Right ventricle myocardium superior (tissue), 1 donor: ENCODE measurements at regions not wholly inside any gene's neighbourhood (a gene's known extent, or its start where the extent isn't known, plus 50 kb on each side); places are given as distances from the start of the nearest gene placed in this dataset.
"Not testable (repeated sequence)": the region's sequence is repeated elsewhere in the genome, so short reads cannot be mapped to it uniquely, and the experiment has no call there.

ENCODE experiments used
- ATAC-seq: fragments of 200-7000 bp; cut with Tn5 transposase; one replicate; pipeline ENCODE4 v1.9.1; 2020; ENCODE audit warnings: mild to moderate bottlenecking; ENCODE audit not compliant: poor library complexity
- DNase-seq: peaks from one replicate; pipeline ENCODE4 v3.0.0-alpha.2; 2020
- intact Hi-C: fragments of 100-400 bp; cut with DNase I; formaldehyde crosslinking; loops from one replicate; pipeline ENCODE4 v1.11.2; 2022
- donor health status: DM: no; HTN: yes; CAD: no; lungs with severe emphysema.

GRCh38 chr2:150280231-150280630 lies 207.2 kb downstream of the RND3 start:
- intact Hi-C loops: no loop called here
- DNase-seq: no peak

GRCh38 chr2:150279686-150280085 lies 207.8 kb downstream of the RND3 start:
- intact Hi-C loops: no loop called here
- ATAC-seq (no peak), DNase-seq (no peak)

More at GRCh38 chr2:150280231-150280630, 207.2 kb downstream of the RND3 start:
- peak; percentile 82 for ATAC-seq

GRCh38 chr2:150276737-150277136 lies 210.7 kb downstream of the RND3 start:
- intact Hi-C loops: no loop called here
- no peak for DNase-seq
- ATAC-seq: no peak

GRCh38 chr2:150274108-150274507 lies 213.4 kb downstream of the RND3 start:
- intact Hi-C loops: no loop called here
- ATAC-seq: no peak
- no peak for DNase-seq

- intact Hi-C loops: no loop called here
- no peak for DNase-seq
- ATAC-seq: no peak
These were observed 215.3 kb downstream of the RND3 start for GRCh38 chr2:150271952-150272802.

- intact Hi-C loops: no loop called here
- ATAC-seq (no peak), DNase-seq (no peak)
These were observed 219.6 kb downstream of the RND3 start for GRCh38 chr2:150267651-150268415.

- ATAC-seq (no peak), DNase-seq (no peak)
- intact Hi-C loops: no loop called here
These were observed 220.5 kb downstream of the RND3 start for GRCh38 chr2:150266931-150267330.

- intact Hi-C loops: no loop called here
- ATAC-seq (no peak), DNase-seq (no peak)
These were observed 223.0 kb downstream of the RND3 start for GRCh38 chr2:150264442-150264841.

- ATAC-seq: no peak
- no peak for DNase-seq
- intact Hi-C loops: no loop called here
These were observed 225.8 kb downstream of the RND3 start for GRCh38 chr2:150261691-150262090.

- DNase-seq (no peak), ATAC-seq (no peak)
- intact Hi-C loops: no loop called here
These were observed 226.8 kb downstream of the RND3 start for GRCh38 chr2:150260636-150261035.

GRCh38 chr2:150259746-150260145 lies 227.7 kb downstream of the RND3 start:
- intact Hi-C loops: no loop called here
- ATAC-seq (no peak), DNase-seq (no peak)

- no peak for ATAC-seq
- intact Hi-C loops: no loop called here
- DNase-seq: no peak
These were observed 228.6 kb downstream of the RND3 start for GRCh38 chr2:150258781-150259307.

- DNase-seq (no peak), ATAC-seq (no peak)
- intact Hi-C loops: no loop called here
These were observed 230.7 kb downstream of the RND3 start for GRCh38 chr2:150256736-150257135.

- ATAC-seq (peak; percentile 25), DNase-seq (no peak)
- intact Hi-C loops: no loop called here
These were observed 231.9 kb downstream of the RND3 start for GRCh38 chr2:150255528-150255927.

- intact Hi-C loops, ATAC-seq: not testable (repeated sequence)
These were observed 237.7 kb downstream of the RND3 start for GRCh38 chr2:150249735-150250134.

GRCh38 chr2:150247481-150247880 lies 240.0 kb downstream of the RND3 start:
- intact Hi-C loops: no loop called here
- no peak for ATAC-seq
- no peak for DNase-seq

More at GRCh38 chr2:150249735-150250134, 237.7 kb downstream of the RND3 start:
- not testable (repeated sequence) for DNase-seq

GRCh38 chr2:150234787-150235446 lies 252.6 kb downstream of the RND3 start:
- ATAC-seq: peak; percentile 73
- intact Hi-C loops: no loop called here
- DNase-seq: no peak

- DNase-seq (no peak), ATAC-seq (no peak)
- intact Hi-C loops: no loop called here
These were observed 254.6 kb downstream of the RND3 start for GRCh38 chr2:150232871-150233270.

GRCh38 chr2:150232321-150232720 lies 255.1 kb downstream of the RND3 start:
- ATAC-seq (no peak), DNase-seq (no peak)
- intact Hi-C loops: no loop called here
